SKM-1 (cell line): ENCODE measurements at regions not wholly inside any gene's neighbourhood (a gene's known extent, or its start where the extent isn't known, plus 50 kb on each side); places are given as distances from the start of the nearest gene placed in this dataset.

Experiments
- DNase-seq: peaks from one replicate; lab custom pipeline; 2025; ENCODE audit not compliant: unreplicated experiment; lab: John Stamatoyannopoulos, UW

GRCh38 chr17:78305801-78306200 is 54.1 kb downstream of the SOCS3 start:
- no peak for DNase-seq

GRCh38 chr17:78304549-78305037 is 55.3 kb downstream of the SOCS3 start:
- DNase-seq, result no peak

- DNase-seq, result no peak
Observed at GRCh38 chr17:78302478-78302877, 57.4 kb downstream of the SOCS3 start.

- DNase-seq, result no peak
Observed at GRCh38 chr17:78301821-78302213, 58.1 kb downstream of the SOCS3 start.

- no peak for DNase-seq
Observed at GRCh38 chr17:78300962-78301820, 58.7 kb downstream of the SOCS3 start.

- DNase-seq, result no peak
Observed at GRCh38 chr17:78299049-78299448, 60.8 kb downstream of the SOCS3 start.

GRCh38 chr17:78294776-78295175 is 63.3 kb downstream of the TMEM235 start:
- DNase-seq, result no peak

GRCh38 chr17:78294356-78294755 is 62.9 kb downstream of the TMEM235 start:
- DNase-seq, result no peak

- peak; percentile 34 for DNase-seq
Observed at GRCh38 chr17:78293151-78293550, 61.7 kb downstream of the TMEM235 start.

GRCh38 chr17:78291944-78292910 is 60.8 kb downstream of the TMEM235 start:
- DNase-seq, result no peak

- no peak for DNase-seq
Observed at GRCh38 chr17:78290721-78291120, 59.3 kb downstream of the TMEM235 start.
